IMR-90 (cell line): ENCODE measurements at regions not wholly inside any gene's neighbourhood (a gene's known extent, or its start where the extent isn't known, plus 50 kb on each side); places are given as distances from the start of the nearest gene placed in this dataset.

Source experiments
- ATAC-seq: fragments of 200-7000 bp; cut with Tn5 transposase; 2 replicates; pipeline ENCODE4 v1.9.1; 2020; ENCODE audit warnings: low read depth, mild to moderate bottlenecking, moderate library complexity
- BruUV-seq: library from RNA; stranded (reverse); fragments of 400-500 nt; replicated peaks from 2 replicates; lab custom pipeline; 2021; lab: Mats Ljungman, UMichigan
- CTCF ChIA-PET: fragments of 300-600 bp; formaldehyde crosslinking; extraction: SDS; loops from one replicate; lab custom pipeline; 2021; ENCODE audit warnings: antibody characterized with exemption; lab: Yijun Ruan, JAX
- POLR2A ChIA-PET: fragments of 300-600 bp; sonication (Branson Sonifier 250); formaldehyde crosslinking; loops from one replicate; lab custom pipeline; 2022; ENCODE audit warnings: antibody characterized with exemption; ENCODE audit not compliant: unreplicated experiment; lab: Charles Lee
- DNase-seq: peaks from one replicate; pipeline ENCODE4 v3.0.0; 2013
- H2AFZ ChIP-seq: replicated peaks from 2 replicates; pipeline ENCODE3; 2013; ENCODE audit warnings: low read length, mild to moderate bottlenecking; ENCODE audit not compliant: poor library complexity
- H2AK5ac ChIP-seq: 2 replicates; pipeline ENCODE4 v1.6.1; 2013; ENCODE audit warnings: low read depth, low read length, inconsistent platforms
- H2AK9ac ChIP-seq: replicated peaks from 2 replicates; pipeline ENCODE3; 2013; ENCODE audit warnings: mild to moderate bottlenecking, low read depth, low read length, moderate library complexity; ENCODE audit not compliant: poor library complexity
- H2BK120ac ChIP-seq: 2 replicates; pipeline ENCODE4 v1.6.1; 2013; ENCODE audit warnings: low read depth, low read length, inconsistent platforms
- H2BK15ac ChIP-seq: 3 replicates; pipeline ENCODE4 v1.6.1; 2013; ENCODE audit warnings: low read depth, low read length, inconsistent platforms
- H2BK20ac ChIP-seq: 2 replicates; pipeline ENCODE4 v1.6.1; 2013; ENCODE audit warnings: low read depth, mild to moderate bottlenecking, inconsistent platforms, low read length, moderate library complexity
- H2BK5ac ChIP-seq: 2 replicates; pipeline ENCODE4 v1.6.1; 2013; ENCODE audit warnings: mild to moderate bottlenecking, low read depth, low read length, inconsistent platforms; ENCODE audit not compliant: poor library complexity, severe bottlenecking
- H3K14ac ChIP-seq: replicated peaks from 2 replicates; pipeline ENCODE4 v1.6.1; 2013; ENCODE audit warnings: low read depth, low read length, inconsistent platforms
- H3K18ac ChIP-seq: 2 replicates; pipeline ENCODE4 v1.6.1; 2013; ENCODE audit warnings: low read depth, low read length, control low read depth
- H3K23ac ChIP-seq: 2 replicates; pipeline ENCODE4 v1.6.1; 2013; ENCODE audit warnings: low read depth, low read length, inconsistent platforms
- H3K27ac ChIP-seq: 2 replicates; pipeline ENCODE4 v1.5.1; 2013; ENCODE audit warnings: mild to moderate bottlenecking, control low read depth, low read length; ENCODE audit not compliant: insufficient read depth
- H3K27me3 ChIP-seq: 2 replicates; pipeline ENCODE4 v1.6.1; 2013; ENCODE audit warnings: low read length; ENCODE audit not compliant: control insufficient read depth, insufficient read depth
- H3K36me3 ChIP-seq: 2 replicates; pipeline ENCODE4 v1.6.1; 2013; ENCODE audit warnings: low read length, mixed read lengths; ENCODE audit not compliant: control insufficient read depth, insufficient read depth
- H3K4ac ChIP-seq: 2 replicates; pipeline ENCODE4 v1.6.1; 2013; ENCODE audit warnings: low read depth, low read length, inconsistent platforms
- H3K4me1 ChIP-seq: 2 replicates; pipeline ENCODE4 v1.6.1; 2013; ENCODE audit warnings: low read length, mixed read lengths; ENCODE audit not compliant: control insufficient read depth, insufficient read depth
- H3K4me2 ChIP-seq: 2 replicates; pipeline ENCODE4 v1.6.1; 2013; ENCODE audit warnings: low read depth, mild to moderate bottlenecking, control low read depth, low read length, moderate library complexity
- H3K4me3 ChIP-seq: 2 replicates; pipeline ENCODE4 v1.5.1; 2013; ENCODE audit warnings: low read depth, mild to moderate bottlenecking, control low read depth, low read length, moderate library complexity; ENCODE audit not compliant: insufficient read depth
- H3K56ac ChIP-seq: 2 replicates; pipeline ENCODE4 v1.6.1; 2013; ENCODE audit warnings: low read length, inconsistent platforms; ENCODE audit not compliant: insufficient read depth; ENCODE audit errors: extremely low read depth
- H3K79me1 ChIP-seq, 2 experiments: 2 replicates each; pipeline ENCODE4 v1.6.1; 2013; ENCODE audit warnings: low read length in 2 of 2, inconsistent platforms in 1 of 2, low read depth in 1 of 2
- H3K9ac ChIP-seq: 2 replicates; pipeline ENCODE4 v1.6.1; 2013; ENCODE audit warnings: low read depth, low read length, control low read depth
- H3K9me1 ChIP-seq: 2 replicates; pipeline ENCODE4 v1.6.1; 2013; ENCODE audit warnings: low read length, inconsistent platforms; ENCODE audit not compliant: insufficient read depth
- H3K9me3 ChIP-seq: 2 replicates; pipeline ENCODE4 v1.6.1; 2013; ENCODE audit warnings: low read length; ENCODE audit not compliant: control insufficient read depth, insufficient read depth
- H4K20me1 ChIP-seq: 2 replicates; pipeline ENCODE4 v1.6.1; 2013; ENCODE audit warnings: low read length, inconsistent platforms; ENCODE audit not compliant: insufficient read depth
- H4K5ac ChIP-seq: 2 replicates; pipeline ENCODE4 v1.6.1; 2013; ENCODE audit warnings: mild to moderate bottlenecking, low read depth, low read length, control low read depth
- H4K8ac ChIP-seq, 2 experiments: 2 replicates each; pipeline ENCODE4 v1.6.1; 2013; ENCODE audit warnings: low read depth in 2 of 2, low read length in 2 of 2, control low read depth in 1 of 2, inconsistent platforms in 1 of 2
- H4K91ac ChIP-seq: 2 replicates; pipeline ENCODE4 v1.6.1; 2013; ENCODE audit warnings: low read depth, low read length, inconsistent platforms; ENCODE audit not compliant: insufficient read depth
- BHLHE40 ChIP-seq: fragments of 150-350 bp; IDR thresholded peaks from 2 replicates; pipeline ENCODE4 v1.6.1; 2016; ENCODE audit warnings: mild to moderate bottlenecking, low read depth, low read length
- CEBPB ChIP-seq: IDR thresholded peaks from 2 replicates; pipeline ENCODE4 v1.6.1; 2012; ENCODE audit warnings: low read depth, low read length, improper control_type of control experiment
- CHD1 ChIP-seq: IDR thresholded peaks from 2 replicates; pipeline ENCODE4 v1.6.1; 2012; ENCODE audit warnings: low read depth, low read length, improper control_type of control experiment
- CTCF ChIP-seq: conservative IDR thresholded peaks from 2 replicates; pipeline ENCODE4 v1.5.1; 2012; ENCODE audit warnings: mild to moderate bottlenecking, low read depth, low read length, improper control_type of control experiment
- ELK1 ChIP-seq: fragments of 150-350 bp; IDR thresholded peaks from 2 replicates; pipeline ENCODE4 v1.6.1; 2016; ENCODE audit warnings: low read depth, mild to moderate bottlenecking, low read length, moderate library complexity, borderline replicate concordance
- FOS ChIP-seq: fragments of 150-350 bp; IDR thresholded peaks from 2 replicates; pipeline ENCODE4 v1.6.1; 2016; ENCODE audit warnings: low read depth, low read length
- MAFK ChIP-seq: IDR thresholded peaks from 2 replicates; pipeline ENCODE4 v1.6.1; 2012; ENCODE audit warnings: low read depth, low read length, improper control_type of control experiment
- MAZ ChIP-seq: IDR thresholded peaks from 2 replicates; pipeline ENCODE4 v1.6.1; 2012; ENCODE audit warnings: low read depth, mild to moderate bottlenecking, low read length, improper control_type of control experiment, moderate library complexity, borderline replicate concordance
- MXI1 ChIP-seq: IDR thresholded peaks from 2 replicates; pipeline ENCODE4 v1.6.1; 2012; ENCODE audit warnings: low read depth, mild to moderate bottlenecking, low read length, moderate library complexity, borderline replicate concordance
- NFE2L2 ChIP-seq: fragments of 150-350 bp; IDR thresholded peaks from 2 replicates; pipeline ENCODE4 v1.6.1; 2016; ENCODE audit warnings: low read depth, mild to moderate bottlenecking, low read length
- POLR2A ChIP-seq: IDR thresholded peaks from 2 replicates; pipeline ENCODE4 v1.6.1; 2012; ENCODE audit warnings: mild to moderate bottlenecking, low read depth, low read length
- RAD21 ChIP-seq: IDR thresholded peaks from 2 replicates; pipeline ENCODE4 v1.6.1; 2012; ENCODE audit warnings: low read length, improper control_type of control experiment
- RCOR1 ChIP-seq: IDR thresholded peaks from 2 replicates; pipeline ENCODE4 v1.6.1; 2012; ENCODE audit warnings: mild to moderate bottlenecking, low read length, improper control_type of control experiment; ENCODE audit not compliant: insufficient replicate concordance
- RFX5 ChIP-seq: IDR thresholded peaks from 2 replicates; pipeline ENCODE4 v1.8.0; 2012; ENCODE audit warnings: low read depth, mild to moderate bottlenecking, low read length, moderate library complexity
- SMC3 ChIP-seq: fragments of 150-350 bp; IDR thresholded peaks from 2 replicates; pipeline ENCODE4 v1.6.1; 2016; ENCODE audit warnings: low read depth, mild to moderate bottlenecking, antibody characterized with exemption, low read length, moderate library complexity
- USF2 ChIP-seq: fragments of 150-350 bp; IDR thresholded peaks from 2 replicates; pipeline ENCODE4 v1.6.1; 2017; ENCODE audit warnings: mild to moderate bottlenecking, antibody characterized with exemption, low read length, low read depth
- WGBS, 2 experiments: methylation state at CpG; one replicate each; pipeline versions ENCODE4 v1.1.5 to v1.1.7; 2013; ENCODE audit warnings: missing lambda C conversion rate in 2 of 2; ENCODE audit not compliant: insufficient read length in 1 of 2; ENCODE audit errors: extremely low coverage in 2 of 2; 5-methylcytosine and 5-hydroxymethylcytosine counted together
- dilution Hi-C: fragments of 300-500 bp; cut with HindIII; formaldehyde crosslinking; loops from one replicate; pipeline ENCODE4 v1.14.3; 2018; ENCODE audit warnings: low sequenced_read_pairs; ENCODE audit not compliant: unreplicated experiment
- in situ Hi-C: fragments of 300-500 bp; cut with MboI; formaldehyde crosslinking; loops from 3 replicates; pipeline ENCODE4 v1.14.3; 2019; ENCODE audit warnings: low sequenced_read_pairs, inconsistent platforms, mixed read lengths
- intact Hi-C: fragments of 100-400 bp; cut with micrococcal nuclease; formaldehyde crosslinking; loops from 2 replicates; pipeline ENCODE4 v1.10.0; 2022

- Histone ChIP-seq H3K9me3 (no peaks in the 10 kb centered on the region), H3K36me3 (no peaks in the 10 kb centered on the region), H2BK120ac (no peak overlapping the region), H2AK9ac (no peak overlapping the region), H4K8ac (no peak overlapping the region), H3K4me1 (no peaks in the 10 kb centered on the region), H2AK5ac (no peak overlapping the region), H2BK20ac (no peak overlapping the region), H2BK15ac (no peak overlapping the region), H3K27me3 (peaks cover 36% of the 10 kb centered on the region), H3K4me3 (no peak overlapping the region), H3K18ac (no peak overlapping the region), H3K14ac (no peak overlapping the region), H3K9me1 (no peaks in the 10 kb centered on the region), H2BK5ac (no peak overlapping the region), H3K56ac (no peak overlapping the region), H2AFZ (no peak overlapping the region), H3K9ac (no peak overlapping the region), H3K27ac (no peak overlapping the region), H3K4ac (no peak overlapping the region), H4K91ac (no peak overlapping the region), H3K23ac (no peak overlapping the region), H4K5ac (no peak overlapping the region), H3K4me2 (no peak overlapping the region), H3K79me1 (no peaks in the 10 kb centered on the region), H4K20me1 (no peaks in the 10 kb centered on the region)
- ChIA-PET POLR2A (no interaction called here), CTCF (no interaction called here)
- in situ Hi-C loops: no loop called here
- intact Hi-C loops: no loop called here
- DNase-seq: no peak
- dilution Hi-C loops: no loop called here
- no CpG with 5 or more reads among the region's 6 CpGs for WGBS, 2 experiments
- no TSS peak for BruUV-seq
- TF ChIP-seq ELK1 (no peak), RCOR1 (no peak), USF2 (no peak), RFX5 (no peak), FOS (no peak), MAZ (no peak), MAFK (no peak), MXI1 (no peak), RAD21 (no peak), CTCF (no peak), BHLHE40 (no peak), NFE2L2 (no peak), POLR2A (no peak), CEBPB (no peak), CHD1 (no peak), SMC3 (no peak)
- no peak for ATAC-seq
Observed at GRCh38 chr3:128569756-128570155, 76.8 kb upstream of the GATA2 start.
